Adrenal gland (tissue), 9 donors: ENCODE measurements at regions not wholly inside any gene's neighbourhood (a gene's known extent, or its start where the extent isn't known, plus 50 kb on each side); places are given as distances from the start of the nearest gene placed in this dataset.

Experiments used
- DNase-seq, 7 donors: peaks; one replicate each; pipeline ENCODE4 v3.0.0-alpha.2; 2019 to 2020
- H3K27ac ChIP-seq, 5 donors: fragments of 200-600 bp; sonication (generic) in 4 of 5; 1 replicate in 3 of 5; 2 replicates in 2 of 5; pipeline versions ENCODE4 v1.5.1 to v1.8.0; 2016 to 2020; ENCODE audit warnings: mild to moderate bottlenecking in 1 of 5
- H3K27me3 ChIP-seq: fragments of 200-600 bp; 2 replicates; pipeline ENCODE4 v1.8.0; 2021
- H3K36me3 ChIP-seq, 2 donors: fragments of 200-600 bp; replicated peaks in 1 of 2; 1 replicate in 1 of 2; 2 replicates in 1 of 2; pipeline versions ENCODE4 v1.5.1 to v1.8.0; 2018 to 2022
- H3K4me1 ChIP-seq, 2 donors: fragments of 200-600 bp; replicated peaks in 1 of 2; 1 replicate in 1 of 2; 2 replicates in 1 of 2; pipeline versions ENCODE4 v1.5.1 to v1.8.0; 2018 to 2021
- H3K4me3 ChIP-seq, 4 donors: fragments of 200-600 bp; sonication (generic) in 3 of 4; one replicate each; pipeline ENCODE4 v1.5.1; 2016 to 2018
- H3K9me3 ChIP-seq, 3 donors: fragments of 200-600 bp; sonication (generic) in 1 of 3; replicated peaks in 1 of 3; 1 replicate in 2 of 3; 2 replicates in 1 of 3; pipeline versions ENCODE4 v1.5.1 to v1.8.0; 2016 to 2021
- POLR2A ChIP-seq, 2 donors: fragments of 450-650 bp; IDR thresholded peaks; one replicate each; pipeline ENCODE4 v1.6.1; 2017; ENCODE audit warnings: antibody characterized with exemption in 2 of 2, mild to moderate bottlenecking in 2 of 2, moderate library complexity in 1 of 2
- WGBS, 4 donors: extraction: QIAGEN DNeasy Blood & Tissue Kit in 2 of 4; methylation state at CpG; one replicate each; pipeline versions ENCODE4 v1.1.5 to v1.1.7; 2013 to 2017; 5-methylcytosine and 5-hydroxymethylcytosine counted together
- intact Hi-C, 2 donors: fragments of 100-400 bp; cut with DNase I; formaldehyde crosslinking; loops; one replicate each; pipeline versions ENCODE4 v1.14.1 to v1.15.0; 2022 to 2023
- TF ChIP-seq, protein P1 (sequence below), 6 experiments: fragments of 450-650 bp in 4 of 6; fragments of 200-600 bp in 2 of 6; sonication (generic) in 1 of 6; IDR thresholded peaks; 1 replicate in 5 of 6; 2 replicates in 1 of 6; pipeline versions ENCODE4 v1.5.1 to v1.8.0; 2016 to 2021; ENCODE audit warnings: antibody characterized with exemption in 6 of 6, mild to moderate bottlenecking in 2 of 6, moderate library complexity in 1 of 6
- donor health status: healthy with polysubstance abuse.
- donor health status: Bipolar disorder and iron deficiency.
- donor health status: DM: yes; HTN: yes; CAD: no.
- donor health status: DM: no; HTN: no; CAD: no.
- donor health status: DM: no; HTN: no; CAD: no.

- Histone ChIP-seq H3K4me3 (no peak overlapping the region), H3K27me3 (no peaks in the 10 kb centered on the region), H3K27ac (no peak overlapping the region), H3K4me1 (no peaks in the 10 kb centered on the region), H3K36me3 (no peaks in the 10 kb centered on the region), H3K9me3 (no peaks in the 10 kb centered on the region)
- intact Hi-C loops: no loop called here
- WGBS, 4 donors: 72 to 85% (median 77%) methylated on average over 1 of the region's 1 CpG
- DNase-seq: no peak
- TF ChIP-seq POLR2A (IDR thresholded peaks at IDR 0.05): no peak
- TF ChIP-seq, protein P1, sequence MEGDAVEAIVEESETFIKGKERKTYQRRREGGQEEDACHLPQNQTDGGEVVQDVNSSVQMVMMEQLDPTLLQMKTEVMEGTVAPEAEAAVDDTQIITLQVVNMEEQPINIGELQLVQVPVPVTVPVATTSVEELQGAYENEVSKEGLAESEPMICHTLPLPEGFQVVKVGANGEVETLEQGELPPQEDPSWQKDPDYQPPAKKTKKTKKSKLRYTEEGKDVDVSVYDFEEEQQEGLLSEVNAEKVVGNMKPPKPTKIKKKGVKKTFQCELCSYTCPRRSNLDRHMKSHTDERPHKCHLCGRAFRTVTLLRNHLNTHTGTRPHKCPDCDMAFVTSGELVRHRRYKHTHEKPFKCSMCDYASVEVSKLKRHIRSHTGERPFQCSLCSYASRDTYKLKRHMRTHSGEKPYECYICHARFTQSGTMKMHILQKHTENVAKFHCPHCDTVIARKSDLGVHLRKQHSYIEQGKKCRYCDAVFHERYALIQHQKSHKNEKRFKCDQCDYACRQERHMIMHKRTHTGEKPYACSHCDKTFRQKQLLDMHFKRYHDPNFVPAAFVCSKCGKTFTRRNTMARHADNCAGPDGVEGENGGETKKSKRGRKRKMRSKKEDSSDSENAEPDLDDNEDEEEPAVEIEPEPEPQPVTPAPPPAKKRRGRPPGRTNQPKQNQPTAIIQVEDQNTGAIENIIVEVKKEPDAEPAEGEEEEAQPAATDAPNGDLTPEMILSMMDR (IDR thresholded peaks at IDR 0.05): no peak
Measured at GRCh38 chr2:183259921-183260320, 135.7 kb downstream of the NUP35 start.

GRCh38 chr2:183260527-183260926 lies 136.3 kb downstream of the NUP35 start:
- H3K27ac ChIP-seq: no peak overlapping the region
- H3K27me3 ChIP-seq: no peaks in the 10 kb centered on the region
- intact Hi-C loops: no loop called here
- TF ChIP-seq, protein P1 (IDR thresholded peaks at IDR 0.05): no peak
- TF ChIP-seq POLR2A (IDR thresholded peaks at IDR 0.05): no peak
- no peak overlapping the region for H3K4me3 ChIP-seq
- no peaks in the 10 kb centered on the region for H3K4me1 ChIP-seq
- H3K36me3 ChIP-seq: no peaks in the 10 kb centered on the region
- no peak for DNase-seq
- WGBS, 4 donors: 90 to 97% (median 96%) methylated on average over 12 to 29 of the region's 29 CpGs
- no peaks in the 10 kb centered on the region for H3K9me3 ChIP-seq

GRCh38 chr2:183264890-183265535 lies 140.8 kb downstream of the NUP35 start:
- no peak overlapping the region for H3K4me3 ChIP-seq
- no peak overlapping the region for H3K27ac ChIP-seq
- WGBS, 4 donors: 91 to 97% (median 93%) methylated on average over 14 to 21 of the region's 21 CpGs
- TF ChIP-seq, protein P1 (IDR thresholded peaks at IDR 0.05): no peak
- TF ChIP-seq POLR2A (IDR thresholded peaks at IDR 0.05): no peak
- DNase-seq: no peak
- no peaks in the 10 kb centered on the region for H3K9me3 ChIP-seq
- H3K4me1 ChIP-seq: no peaks in the 10 kb centered on the region
- no peaks in the 10 kb centered on the region for H3K27me3 ChIP-seq
- H3K36me3 ChIP-seq: no peaks in the 10 kb centered on the region
- intact Hi-C loops: no loop called here

GRCh38 chr2:183267148-183267827 lies 143.0 kb downstream of the NUP35 start:
- H3K9me3 ChIP-seq: no peaks in the 10 kb centered on the region
- H3K36me3 ChIP-seq: no peaks in the 10 kb centered on the region
- no peaks in the 10 kb centered on the region for H3K4me1 ChIP-seq
- intact Hi-C loops: no loop called here
- no peaks in the 10 kb centered on the region for H3K27me3 ChIP-seq
- TF ChIP-seq POLR2A (IDR thresholded peaks at IDR 0.05): no peak
- TF ChIP-seq, protein P1 (IDR thresholded peaks at IDR 0.05): no peak
- no peak overlapping the region for H3K27ac ChIP-seq
- WGBS, 4 donors: 80 to 87% (median 84%) methylated on average over 3 to 5 of the region's 5 CpGs
- no peak for DNase-seq
- H3K4me3 ChIP-seq: no peak overlapping the region
